Mesendoderm (in vitro differentiated cells): ENCODE measurements at regions not wholly inside any gene's neighbourhood (a gene's known extent, or its start where the extent isn't known, plus 50 kb on each side); places are given as distances from the start of the nearest gene placed in this dataset.

Experiments
- DNase-seq: peaks from one replicate; pipeline ENCODE4 v3.0.0; 2013
- H2AK5ac ChIP-seq: 2 replicates; pipeline ENCODE4 v1.6.1; 2013; ENCODE audit warnings: low read length, inconsistent platforms
- H2BK120ac ChIP-seq: 2 replicates; pipeline ENCODE4 v1.6.1; 2013; ENCODE audit warnings: low read depth, mild to moderate bottlenecking, low read length, moderate library complexity, mixed read lengths
- H2BK15ac ChIP-seq: replicated peaks from 2 replicates; pipeline ENCODE4 v1.6.1; 2013; ENCODE audit warnings: low read depth, mild to moderate bottlenecking, moderate library complexity
- H2BK5ac ChIP-seq: 2 replicates; pipeline ENCODE4 v1.6.1; 2013; ENCODE audit warnings: low read length, inconsistent platforms
- H3K18ac ChIP-seq: 2 replicates; pipeline ENCODE4 v1.6.1; 2013; ENCODE audit warnings: mild to moderate bottlenecking, low read length, mixed read lengths
- H3K23ac ChIP-seq: one replicate; pipeline ENCODE4 v1.6.1; 2013; ENCODE audit warnings: low read length
- H3K27ac ChIP-seq: 2 replicates; pipeline ENCODE4 v1.5.1; 2013; ENCODE audit warnings: low read depth, mild to moderate bottlenecking, inconsistent platforms, low read length, moderate library complexity
- H3K27me3 ChIP-seq: 2 replicates; pipeline ENCODE4 v1.6.1; 2013; ENCODE audit warnings: low read length, control low read depth, mild to moderate bottlenecking, inconsistent platforms; ENCODE audit not compliant: insufficient read depth, poor library complexity
- H3K36me3 ChIP-seq: 2 replicates; pipeline ENCODE4 v1.6.1; 2013; ENCODE audit warnings: low read length, inconsistent platforms; ENCODE audit not compliant: control insufficient read depth, insufficient read depth
- H3K4ac ChIP-seq: one replicate; pipeline ENCODE4 v1.6.1; 2013; ENCODE audit warnings: low read depth, mild to moderate bottlenecking, low read length, moderate library complexity
- H3K4me1 ChIP-seq: 2 replicates; pipeline ENCODE4 v1.6.1; 2013; ENCODE audit warnings: low read depth, low read length, inconsistent platforms; ENCODE audit not compliant: control insufficient read depth
- H3K4me2 ChIP-seq: 2 replicates; pipeline ENCODE4 v1.6.1; 2013; ENCODE audit warnings: low read length
- H3K4me3 ChIP-seq: 2 replicates; pipeline ENCODE4 v1.5.1; 2013; ENCODE audit warnings: mild to moderate bottlenecking, low read length
- H3K56ac ChIP-seq: one replicate; pipeline ENCODE4 v1.6.1; 2013; ENCODE audit warnings: low read length
- H3K79me1 ChIP-seq: 2 replicates; pipeline ENCODE4 v1.6.1; 2013; ENCODE audit warnings: low read length, inconsistent platforms
- H3K79me2 ChIP-seq: 2 replicates; pipeline ENCODE4 v1.6.1; 2013; ENCODE audit warnings: mild to moderate bottlenecking, low read length; ENCODE audit not compliant: control insufficient read depth, insufficient read depth
- H3K9ac ChIP-seq: 2 replicates; pipeline ENCODE4 v1.6.1; 2013; ENCODE audit warnings: low read length, inconsistent platforms
- H4K5ac ChIP-seq: one replicate; pipeline ENCODE4 v1.6.1; 2013; ENCODE audit warnings: low read length
- H4K8ac ChIP-seq: one replicate; pipeline ENCODE4 v1.6.1; 2013; ENCODE audit warnings: low read depth, mild to moderate bottlenecking, control low read depth, low read length, moderate library complexity
- WGBS: extraction: QIAGEN DNeasy Blood & Tissue Kit; methylation state at CpG from one replicate; pipeline ENCODE4 v1.1.7; 2013; ENCODE audit warnings: low lambda C conversion rate, missing lambda C conversion rate; ENCODE audit not compliant: insufficient coverage; ENCODE audit errors: extremely low coverage; 5-methylcytosine and 5-hydroxymethylcytosine counted together

DNA sequence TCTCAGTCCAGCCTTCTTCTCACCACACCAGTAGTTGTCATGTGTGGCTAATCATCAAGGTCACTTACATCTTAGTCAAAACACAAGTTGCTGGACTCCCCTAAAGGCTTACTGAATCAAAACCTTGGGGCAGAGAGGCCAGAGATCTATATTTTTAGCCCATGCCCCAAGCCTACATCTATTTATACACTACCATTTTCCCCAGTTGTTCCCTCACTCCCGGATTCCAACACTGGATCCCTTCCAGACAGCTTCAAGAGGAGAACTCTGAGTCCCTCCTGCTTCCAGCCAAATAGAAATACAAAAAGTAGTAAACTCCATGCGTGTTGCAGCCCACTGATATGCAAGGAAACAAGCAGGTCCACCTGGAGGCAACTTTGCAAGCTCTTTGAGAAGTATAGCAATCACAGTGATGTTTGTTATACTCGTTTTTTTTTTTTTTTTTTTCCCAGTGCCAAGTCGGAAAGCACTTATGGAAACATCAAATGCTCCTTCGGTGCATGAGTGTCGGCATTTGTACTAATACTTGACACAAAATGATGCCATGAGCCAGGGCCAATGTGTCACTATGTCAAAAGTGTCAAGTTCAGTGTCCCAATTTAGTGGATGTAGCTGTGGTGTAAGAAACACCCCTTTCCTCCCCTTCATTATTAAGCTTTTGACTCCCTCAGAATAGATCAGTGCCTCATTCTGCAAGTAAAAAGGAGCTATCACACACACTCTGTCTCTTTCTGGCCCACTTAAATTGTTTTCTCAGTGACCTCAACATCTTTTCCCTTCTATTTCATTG is 594.2 kb upstream of the SGCD start:
- no peak for DNase-seq
- peaks cover 44% of the 10 kb centered on the region for H3K27me3 ChIP-seq
- no peak overlapping the region for H2BK120ac ChIP-seq
- no peaks in the 10 kb centered on the region for H3K79me2 ChIP-seq
- H3K18ac ChIP-seq = no peak overlapping the region
- H2BK5ac ChIP-seq = no peak overlapping the region
- H3K56ac ChIP-seq = no peak overlapping the region
- no peak overlapping the region for H4K8ac ChIP-seq
- H4K5ac ChIP-seq = no peak overlapping the region
- no peak overlapping the region for H3K4me2 ChIP-seq
- H3K36me3 ChIP-seq = no peaks in the 10 kb centered on the region
- no peak overlapping the region for H3K4ac ChIP-seq
- H3K4me3 ChIP-seq = no peak overlapping the region
- H2AK5ac ChIP-seq = no peak overlapping the region
- H2BK15ac ChIP-seq = no peak overlapping the region
- no peak overlapping the region for H3K9ac ChIP-seq
- H3K79me1 ChIP-seq = no peaks in the 10 kb centered on the region
- H3K23ac ChIP-seq = no peak overlapping the region
- no peaks in the 10 kb centered on the region for H3K4me1 ChIP-seq
- H3K27ac ChIP-seq = no peak overlapping the region
- no CpG with 5 or more reads among the region's 6 CpGs for WGBS

DNA sequence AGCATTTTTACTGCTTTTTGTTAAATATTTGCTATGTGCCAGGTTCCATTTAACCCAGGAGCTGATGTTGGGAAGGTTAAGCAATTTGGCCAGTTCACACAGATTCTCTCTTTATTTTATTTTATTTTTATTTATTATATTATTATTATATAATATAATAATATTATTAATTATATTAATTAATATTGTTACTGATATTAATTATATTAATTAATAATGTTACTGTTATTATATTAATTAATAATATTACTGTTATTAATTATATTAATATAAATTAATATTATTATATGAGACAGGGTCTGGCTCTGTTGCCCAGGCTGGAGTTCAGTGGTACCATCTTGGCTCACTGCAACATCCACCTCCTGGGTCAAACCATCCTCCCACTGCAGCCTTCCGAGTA is 593.0 kb upstream of the SGCD start:
- H3K27me3 ChIP-seq = peaks cover 38% of the 10 kb centered on the region
- no peak for DNase-seq
- H2BK15ac ChIP-seq = no peak overlapping the region
- H3K4ac ChIP-seq = no peak overlapping the region
- no peaks in the 10 kb centered on the region for H3K79me1 ChIP-seq
- no peak overlapping the region for H3K27ac ChIP-seq
- no peak overlapping the region for H4K8ac ChIP-seq
- no peak overlapping the region for H2AK5ac ChIP-seq
- H3K79me2 ChIP-seq = no peaks in the 10 kb centered on the region
- H3K4me2 ChIP-seq = no peak overlapping the region
- H3K36me3 ChIP-seq = no peaks in the 10 kb centered on the region
- no peak overlapping the region for H3K23ac ChIP-seq
- H3K4me1 ChIP-seq = no peaks in the 10 kb centered on the region
- no peak overlapping the region for H3K4me3 ChIP-seq
- no CpG with 5 or more reads among the region's 1 CpG for WGBS
- no peak overlapping the region for H3K9ac ChIP-seq
- no peak overlapping the region for H2BK5ac ChIP-seq
- H4K5ac ChIP-seq = no peak overlapping the region
- H2BK120ac ChIP-seq = no peak overlapping the region
- no peak overlapping the region for H3K18ac ChIP-seq
- H3K56ac ChIP-seq = no peak overlapping the region

DNA sequence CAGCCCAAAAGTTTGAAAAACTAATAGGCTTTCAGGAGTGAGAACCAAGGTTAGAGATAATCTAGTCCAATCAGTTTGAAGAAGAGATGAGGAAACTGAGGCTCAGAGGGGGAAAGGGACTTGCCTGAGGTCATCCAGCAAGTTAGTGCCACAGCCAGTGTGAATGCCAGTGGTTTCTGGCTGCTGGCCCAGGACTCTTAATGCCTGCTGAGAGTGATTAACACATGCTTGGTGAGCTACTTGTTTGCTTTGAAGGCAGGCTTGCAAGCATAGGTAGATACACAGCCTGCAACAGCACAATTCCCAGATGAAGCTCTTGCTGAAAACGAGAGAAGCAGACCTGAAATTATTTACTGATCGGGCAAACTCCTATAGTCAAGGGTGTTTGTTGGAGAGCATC is 591.6 kb upstream of the SGCD start:
- WGBS = no CpG with 5 or more reads among the region's 2 CpGs
- Histone ChIP-seq H3K27me3 (peaks cover 25% of the 10 kb centered on the region), H2BK5ac (no peak overlapping the region)

DNA sequence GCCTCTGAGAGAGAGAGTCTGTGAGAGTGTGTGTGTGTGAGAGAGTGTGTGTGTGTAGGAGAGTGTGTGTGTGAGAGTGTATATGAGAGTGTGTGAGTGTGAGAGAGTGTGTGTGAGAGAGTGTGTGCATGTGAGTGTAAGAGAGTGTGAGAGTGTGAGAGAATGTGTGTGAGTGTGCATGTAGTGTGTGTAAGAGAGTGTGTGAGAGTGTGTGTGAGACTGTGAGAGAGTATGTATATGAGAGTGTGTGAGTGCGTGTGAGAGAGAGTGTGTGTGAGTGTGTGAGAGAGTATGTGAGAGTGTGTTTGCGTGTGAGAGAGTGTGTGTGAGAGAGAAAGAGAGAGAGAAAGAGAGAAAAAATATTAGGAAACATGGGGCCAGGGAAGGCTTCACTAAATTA is 588.3 kb upstream of the SGCD start:
- Histone ChIP-seq H3K27ac (no peak overlapping the region), H3K18ac (no peak overlapping the region), H3K9ac (no peak overlapping the region), H2BK120ac (no peak overlapping the region), H2AK5ac (no peak overlapping the region), H3K23ac (no peak overlapping the region), H3K36me3 (no peaks in the 10 kb centered on the region), H4K8ac (no peak overlapping the region), H3K56ac (no peak overlapping the region), H3K79me2 (no peaks in the 10 kb centered on the region), H3K4me2 (no peak overlapping the region), H2BK15ac (no peak overlapping the region), H3K4ac (no peak overlapping the region), H4K5ac (no peak overlapping the region), H3K27me3 (no peaks in the 10 kb centered on the region), H2BK5ac (no peak overlapping the region), H3K4me1 (no peaks in the 10 kb centered on the region), H3K79me1 (no peaks in the 10 kb centered on the region), H3K4me3 (no peak overlapping the region)
- WGBS = 100% methylated on average over 2 of the region's 2 CpGs
- DNase-seq = no peak

More for the DNA sequence above, 591.6 kb upstream of the SGCD start:
- Histone ChIP-seq H3K9ac (no peak overlapping the region), H3K56ac (no peak overlapping the region), H3K4ac (no peak overlapping the region), H3K18ac (no peak overlapping the region), H3K4me3 (no peak overlapping the region), H3K79me1 (no peaks in the 10 kb centered on the region), H3K4me1 (no peaks in the 10 kb centered on the region), H3K23ac (no peak overlapping the region), H3K4me2 (no peak overlapping the region), H2BK15ac (no peak overlapping the region), H3K27ac (no peak overlapping the region), H3K79me2 (no peaks in the 10 kb centered on the region), H2BK120ac (no peak overlapping the region), H4K8ac (no peak overlapping the region), H2AK5ac (no peak overlapping the region), H3K36me3 (no peaks in the 10 kb centered on the region), H4K5ac (no peak overlapping the region)
- peak; percentile 66 for DNase-seq

DNA sequence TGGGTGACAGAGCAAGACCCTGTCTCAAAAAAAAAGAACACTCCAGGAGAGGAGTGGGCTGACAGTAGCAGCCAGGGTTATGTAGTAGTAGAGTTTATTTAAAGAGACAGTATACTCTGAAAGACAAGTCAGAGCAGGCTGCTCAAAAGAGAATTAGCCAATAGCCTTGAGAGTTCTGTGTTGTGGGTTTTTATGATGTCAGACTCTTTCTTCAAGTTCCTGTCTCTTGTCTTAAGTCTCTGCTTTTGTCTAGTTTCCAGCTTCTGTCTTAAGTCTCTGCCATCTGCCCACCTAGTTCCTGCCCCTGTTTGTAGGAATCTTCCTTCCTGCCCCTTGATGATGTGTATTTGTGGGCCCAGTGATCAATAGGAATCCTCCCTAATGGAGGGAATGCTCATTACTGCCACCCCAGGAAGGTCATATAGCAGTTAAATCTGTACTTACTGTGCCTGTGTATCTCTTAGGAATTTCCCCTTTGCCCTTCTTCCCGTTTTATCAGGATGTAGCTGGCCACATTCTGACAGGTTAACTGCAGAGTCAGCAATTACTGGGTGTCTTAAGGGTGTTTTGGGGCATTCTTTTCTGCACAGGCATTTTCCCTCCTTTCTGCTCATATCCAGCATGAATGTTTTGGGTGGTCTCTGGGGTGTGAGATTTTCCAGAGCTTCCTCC is 580.5 kb upstream of the SGCD start:
- Histone ChIP-seq H3K4me3 (no peak overlapping the region), H3K4me2 (no peak overlapping the region), H3K27ac (no peak overlapping the region), H3K9ac (no peak overlapping the region), H4K8ac (no peak overlapping the region), H3K4me1 (no peaks in the 10 kb centered on the region), H3K36me3 (no peaks in the 10 kb centered on the region), H2BK5ac (no peak overlapping the region), H3K4ac (no peak overlapping the region), H3K79me2 (no peaks in the 10 kb centered on the region), H3K18ac (no peak overlapping the region), H2BK15ac (no peak overlapping the region), H2BK120ac (no peak overlapping the region), H2AK5ac (no peak overlapping the region), H3K27me3 (no peaks in the 10 kb centered on the region), H3K56ac (no peak overlapping the region), H4K5ac (no peak overlapping the region), H3K79me1 (no peaks in the 10 kb centered on the region), H3K23ac (no peak overlapping the region)
- WGBS = no CpG with 5 or more reads among the region's 1 CpG
- DNase-seq = peak; percentile 11
